Suppressor macrophage treated with lipopolysaccharide for 4 hours (primary cell): ENCODE measurements at regions not wholly inside any gene's neighbourhood (a gene's known extent, or its start where the extent isn't known, plus 50 kb on each side); places are given as distances from the start of the nearest gene placed in this dataset.

Experiments used
- DNase-seq: peaks from one replicate; pipeline ENCODE4 v3.0.0-alpha.2; 2020

DNA sequence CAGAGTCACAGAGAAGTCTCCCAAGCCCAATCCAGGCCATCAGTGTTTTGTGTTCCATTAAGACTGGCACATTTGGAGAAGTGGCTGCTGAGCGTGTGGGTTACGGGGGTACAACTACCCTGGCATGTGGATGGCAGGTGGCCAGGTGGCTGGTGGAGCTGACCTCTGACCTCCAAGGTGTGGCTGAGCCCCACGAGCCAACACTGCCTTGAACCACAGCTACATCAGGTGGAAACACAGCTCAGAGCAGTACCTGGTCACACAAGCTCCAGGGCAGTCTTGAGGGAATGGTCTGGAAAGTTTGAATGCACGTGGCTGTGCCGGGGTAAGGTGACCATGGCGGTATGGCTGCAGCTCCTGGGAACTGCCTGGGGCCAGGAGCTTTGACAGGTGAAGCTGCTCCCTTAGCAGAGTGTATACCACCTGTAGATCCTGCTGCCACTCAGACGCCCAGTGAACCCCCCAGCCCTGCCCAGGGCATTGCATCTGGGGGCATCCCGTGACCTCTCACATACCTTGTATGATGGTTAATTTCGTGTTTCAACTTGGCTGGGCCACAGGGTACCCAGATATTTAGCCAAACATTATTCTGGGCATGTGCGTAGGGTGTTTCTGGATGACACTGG, 207.9 kb downstream of the GADD45G start:
- DNase-seq, result no peak

DNA sequence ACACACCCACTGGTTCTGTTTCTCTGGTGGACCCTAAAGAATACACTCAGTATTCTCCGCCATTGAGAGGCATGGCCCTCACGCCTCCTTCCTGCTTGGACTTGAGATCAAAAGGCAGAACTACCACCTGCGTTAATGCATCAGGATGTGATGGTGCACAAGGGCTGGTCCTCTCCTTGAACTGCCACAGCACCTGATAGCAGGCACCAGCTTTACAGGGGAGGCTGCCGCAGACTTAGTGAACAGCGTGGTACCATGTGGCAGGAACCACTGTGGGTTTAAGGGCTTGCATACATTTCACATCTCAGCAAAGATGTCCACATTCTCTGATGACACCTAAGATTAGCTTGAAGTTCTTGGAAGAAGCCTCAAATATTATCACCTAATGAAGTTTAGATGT, 208.7 kb downstream of the GADD45G start:
- DNase-seq, result no peak

DNA sequence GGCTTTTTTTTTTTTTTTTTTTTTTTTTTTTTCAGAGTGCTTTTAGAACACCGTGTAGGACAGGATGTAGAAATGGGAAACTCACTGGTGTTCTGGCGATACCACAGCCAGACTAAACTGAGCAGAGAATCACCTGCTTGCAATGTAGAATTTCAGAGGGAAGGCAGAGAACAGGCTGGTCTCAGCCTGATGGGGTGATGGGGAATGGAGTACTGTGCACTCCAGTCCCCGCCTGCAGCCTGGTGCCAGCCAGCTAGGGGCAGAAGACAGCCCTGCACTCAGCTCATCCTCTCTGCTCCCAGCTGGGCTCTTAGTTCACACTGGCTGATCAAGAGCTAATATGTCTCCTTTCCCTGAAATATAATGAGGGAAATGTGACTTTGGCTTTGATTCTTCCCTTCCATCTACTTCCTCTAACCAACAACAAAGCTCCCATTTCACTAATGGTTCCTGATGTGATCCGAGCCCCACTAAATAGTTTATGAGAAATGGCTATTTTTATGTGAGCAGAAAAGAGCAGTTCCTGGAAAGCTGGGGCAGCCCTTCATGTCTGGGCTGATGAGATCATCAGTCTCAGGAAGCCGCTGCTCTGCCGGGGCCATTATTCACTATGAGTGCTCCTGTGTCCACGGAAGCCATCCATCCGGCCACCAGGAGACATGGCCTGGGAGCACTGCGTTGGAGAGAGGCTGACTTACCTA, 209.7 kb downstream of the GADD45G start:
- DNase-seq, result peak; percentile 93

DNA sequence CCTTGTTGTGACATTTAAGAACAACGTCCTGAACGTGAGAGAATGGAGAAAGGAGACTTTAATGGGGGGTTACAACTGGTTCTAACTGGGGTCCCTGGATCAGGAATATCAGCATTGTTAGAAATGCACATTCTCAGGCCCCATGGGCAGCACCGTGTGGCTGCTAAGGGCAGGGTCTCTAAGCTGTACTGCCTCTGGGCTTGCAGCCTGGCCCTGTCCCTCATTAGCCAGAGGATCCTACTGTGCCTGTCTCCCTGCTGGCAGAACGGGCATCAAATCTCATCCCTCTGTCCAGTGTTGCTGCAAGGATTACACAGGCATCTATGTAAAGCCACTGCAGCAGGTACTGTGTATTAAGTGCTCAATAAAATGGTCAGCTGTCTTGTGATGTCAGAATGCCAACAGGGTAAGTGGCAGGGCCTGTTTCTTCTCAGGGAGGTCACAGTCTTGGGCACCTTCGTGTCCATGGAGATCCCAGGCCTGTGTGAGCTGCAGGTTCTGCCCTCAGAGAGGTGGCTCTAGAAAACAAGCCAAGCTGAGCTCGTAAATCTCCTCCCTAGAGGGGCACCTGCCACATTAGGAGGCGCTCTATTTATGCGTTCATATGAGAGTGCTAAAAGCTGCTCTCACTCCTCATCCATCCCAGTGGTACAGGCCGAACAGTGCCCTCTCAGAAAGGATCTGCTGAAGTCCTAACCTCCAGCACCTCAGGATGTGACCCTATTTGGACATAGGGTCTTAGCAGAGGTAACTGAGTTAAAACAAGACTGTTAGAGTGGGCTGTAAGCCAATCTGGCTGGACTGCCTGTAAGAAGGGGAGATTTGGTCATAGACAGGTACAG, 210.5 kb downstream of the GADD45G start:
- DNase-seq, result no peak

DNA sequence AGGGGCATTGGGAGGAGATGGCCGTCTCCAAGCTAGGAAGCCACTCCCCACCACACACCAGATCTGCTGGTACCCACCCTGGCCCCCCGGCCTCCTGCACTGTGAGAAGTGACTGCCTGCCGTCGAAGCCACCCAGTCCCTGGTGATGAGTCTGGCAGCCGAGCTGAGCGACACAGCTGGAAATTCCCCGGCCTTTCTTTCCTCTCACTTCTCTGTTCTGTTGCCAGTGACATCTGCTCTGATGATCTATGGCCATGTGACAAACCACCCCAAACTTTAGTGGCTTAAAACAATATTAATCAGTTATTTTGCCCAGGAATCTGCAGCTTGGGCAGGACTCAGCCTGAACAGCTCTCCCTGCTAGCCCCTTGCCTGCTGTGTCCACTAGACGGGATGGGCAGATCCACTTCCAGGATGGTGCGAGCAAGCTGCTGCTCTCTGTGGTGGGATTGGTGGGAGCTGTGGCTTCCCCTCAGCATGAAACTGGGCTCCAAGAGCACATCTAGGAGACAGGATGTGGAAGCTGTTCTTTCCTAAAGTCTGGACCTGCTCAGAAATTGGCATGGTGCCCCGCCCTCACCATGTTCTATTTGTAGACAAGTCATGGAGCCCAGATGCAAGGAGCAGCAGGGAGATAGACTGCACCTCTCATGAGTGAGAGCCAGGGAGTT, 211.2 kb downstream of the GADD45G start:
- peak; percentile 89 for DNase-seq

DNA sequence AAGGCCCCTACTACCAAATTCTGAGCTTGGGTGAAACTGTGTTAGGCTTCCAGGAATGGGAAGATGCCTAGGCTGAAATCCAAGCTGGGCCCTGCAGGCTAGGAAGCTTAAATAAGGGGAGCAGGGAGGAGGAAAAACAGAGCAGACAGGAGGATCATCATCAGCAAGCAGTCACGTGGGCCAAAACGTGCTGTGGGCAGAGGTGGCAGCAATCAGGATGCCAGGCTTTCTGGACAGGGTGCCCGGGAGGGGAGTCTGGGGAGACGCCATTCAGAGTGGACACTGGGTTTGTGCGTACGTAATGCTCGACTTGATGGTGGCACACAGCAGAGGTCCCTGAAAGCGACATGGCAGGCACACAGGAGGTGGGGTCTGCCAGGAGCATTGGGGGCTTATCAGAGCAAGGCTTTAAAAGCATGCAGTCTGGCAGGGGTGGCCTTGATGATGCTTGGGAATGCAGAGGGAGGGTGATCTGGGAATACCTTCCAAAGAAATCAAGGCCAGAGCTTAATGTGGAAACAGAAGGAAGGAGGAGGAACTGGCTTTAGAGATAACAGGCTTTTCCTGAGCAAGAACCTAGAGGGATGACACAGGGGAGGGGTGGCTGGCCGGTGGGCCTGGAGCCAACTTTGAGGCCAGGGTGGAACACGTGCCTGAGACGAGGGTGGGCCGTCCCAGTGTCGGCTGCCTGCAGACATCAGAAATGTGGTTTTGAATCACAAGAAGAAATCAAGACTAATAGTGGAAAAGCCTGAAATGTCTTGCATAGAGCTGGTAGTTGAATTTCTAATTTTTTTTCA, 212.5 kb downstream of the GADD45G start:
- DNase-seq, result no peak

DNA sequence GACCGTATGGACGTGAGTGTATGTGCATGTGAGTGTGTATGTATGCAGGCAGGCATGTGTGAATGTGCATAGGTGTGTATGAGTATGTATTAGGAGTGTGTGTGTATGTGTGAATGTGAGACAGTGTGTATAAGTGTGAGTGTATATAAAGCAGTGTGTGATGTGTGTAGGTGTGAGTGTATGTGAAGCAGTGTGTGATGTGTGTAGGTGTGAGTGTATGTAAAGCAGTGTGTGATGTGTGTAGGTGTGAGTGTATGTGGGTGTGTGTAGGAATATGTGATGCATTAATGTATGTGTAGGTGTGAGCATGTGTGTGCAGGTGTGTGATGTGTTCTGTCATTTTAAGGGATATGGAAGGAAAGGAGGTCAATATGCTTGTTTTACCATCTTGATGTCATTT, 215.5 kb downstream of the GADD45G start:
- DNase-seq, result no peak

DNA sequence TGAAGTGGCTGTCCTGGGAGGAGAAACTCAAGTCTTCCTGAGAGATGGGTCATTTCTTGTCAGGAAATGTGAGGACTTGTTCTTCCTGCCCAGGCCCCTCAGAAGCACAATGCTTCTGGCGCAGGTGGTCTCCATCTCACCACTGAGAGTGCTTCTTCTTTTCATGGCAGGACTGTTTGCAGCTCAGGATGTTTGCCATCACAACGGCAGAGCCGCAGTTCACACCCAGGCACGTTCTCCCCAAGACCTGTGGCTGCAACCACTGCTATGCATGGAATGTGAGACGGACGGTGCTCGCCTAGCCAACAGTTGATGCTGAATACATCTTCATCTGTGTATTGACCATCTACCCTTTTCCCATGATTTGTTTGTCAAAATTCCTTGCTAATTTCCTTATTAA, 216.3 kb downstream of the GADD45G start:
- DNase-seq, result no peak

DNA sequence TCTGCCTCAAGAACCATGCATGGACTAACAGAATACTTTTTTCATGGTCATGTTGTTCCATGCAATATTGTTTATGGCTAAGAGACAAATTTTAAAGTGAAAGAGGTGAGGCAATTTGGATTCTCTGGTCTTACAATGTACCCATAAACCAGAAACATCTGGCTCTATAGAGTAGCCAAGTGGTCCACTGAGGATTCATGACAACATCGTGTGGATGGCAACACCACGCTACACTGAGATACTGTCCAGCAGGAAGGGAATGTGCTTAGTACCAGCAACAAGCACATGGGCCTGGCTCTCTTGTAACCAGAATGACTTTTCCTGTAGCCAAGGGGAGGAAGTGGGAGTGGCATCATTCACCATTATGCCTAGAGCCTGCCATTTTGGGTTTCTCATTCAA, 218.2 kb downstream of the GADD45G start:
- no peak for DNase-seq

DNA sequence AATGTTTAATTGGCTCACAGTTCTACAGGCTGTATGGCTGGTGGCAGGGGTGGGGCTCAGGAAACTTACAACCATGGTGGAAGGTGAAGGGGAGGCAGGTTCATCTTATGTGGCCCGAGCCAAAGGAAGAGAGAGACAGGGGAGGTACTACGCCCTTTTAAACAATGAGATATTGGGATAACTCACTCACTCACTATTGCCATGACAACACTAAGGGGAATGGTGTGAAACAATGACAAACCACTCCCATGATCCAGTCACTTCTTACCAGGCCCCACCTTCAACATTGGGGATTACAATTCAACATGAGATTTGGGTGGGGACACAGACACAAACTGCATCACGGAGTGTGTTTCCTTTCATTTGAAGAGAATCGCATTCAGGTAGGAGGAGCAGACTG, 220.9 kb downstream of the GADD45G start:
- DNase-seq, result no peak

DNA sequence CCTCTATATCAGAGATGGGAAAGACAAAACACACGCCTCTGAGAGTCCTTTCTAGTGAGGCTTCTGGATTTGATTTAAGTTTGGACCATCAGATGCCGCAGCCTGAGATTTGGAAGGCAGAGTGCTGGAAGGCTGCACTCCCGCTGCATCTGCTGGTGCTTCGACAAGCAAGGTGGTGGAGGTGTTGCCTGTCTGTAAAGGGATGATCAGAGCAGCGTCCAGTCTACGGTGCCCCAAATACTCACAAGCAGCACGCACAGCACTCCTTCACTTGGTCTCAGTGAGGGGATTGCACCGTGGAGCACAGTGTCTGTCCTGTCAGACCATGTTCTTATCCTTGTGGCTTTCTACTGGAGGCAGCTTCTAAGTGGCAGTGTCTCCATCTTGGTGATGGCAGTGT, 221.4 kb downstream of the GADD45G start:
- no peak for DNase-seq

DNA sequence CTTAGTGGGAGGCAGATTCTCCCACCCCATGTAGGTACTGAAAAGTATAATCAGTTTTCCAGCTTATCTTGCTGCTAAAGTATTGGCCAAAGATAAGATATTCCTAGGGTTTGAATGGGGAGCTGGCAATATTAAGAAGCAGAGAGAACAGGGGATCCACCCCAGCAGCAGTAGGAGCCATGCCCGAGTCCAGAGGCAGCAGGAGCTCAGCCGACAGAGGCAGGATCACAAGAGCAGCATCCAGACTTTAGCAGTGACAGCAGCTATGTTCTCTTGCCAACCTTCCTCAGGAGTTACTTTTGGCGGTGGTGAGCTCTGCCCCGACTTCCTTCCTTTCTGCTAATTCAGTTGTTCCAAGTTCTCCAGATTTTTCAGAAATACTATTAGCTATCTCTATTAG, 224.5 kb downstream of the GADD45G start:
- DNase-seq, result no peak

DNA sequence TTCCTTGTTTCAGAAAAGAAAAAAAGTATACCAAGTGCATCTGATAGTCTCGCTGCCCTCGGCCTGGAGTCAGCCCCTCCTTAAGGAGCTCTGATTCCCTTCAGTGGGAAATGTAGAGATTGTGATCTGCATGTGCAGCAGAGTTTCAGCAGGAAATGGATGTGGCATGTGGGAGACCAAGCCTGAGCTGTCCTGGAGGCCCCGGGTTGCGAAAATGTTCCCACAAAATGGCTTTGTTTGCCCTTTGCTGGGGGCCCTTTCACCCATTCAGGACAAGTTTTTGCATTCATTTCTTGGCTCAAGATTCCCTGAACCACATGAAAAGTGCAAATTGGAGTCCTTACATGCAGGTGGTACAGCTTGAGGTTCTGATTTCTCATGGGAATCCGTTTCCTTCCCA, 230.9 kb downstream of the GADD45G start:
- DNase-seq, result no peak

DNA sequence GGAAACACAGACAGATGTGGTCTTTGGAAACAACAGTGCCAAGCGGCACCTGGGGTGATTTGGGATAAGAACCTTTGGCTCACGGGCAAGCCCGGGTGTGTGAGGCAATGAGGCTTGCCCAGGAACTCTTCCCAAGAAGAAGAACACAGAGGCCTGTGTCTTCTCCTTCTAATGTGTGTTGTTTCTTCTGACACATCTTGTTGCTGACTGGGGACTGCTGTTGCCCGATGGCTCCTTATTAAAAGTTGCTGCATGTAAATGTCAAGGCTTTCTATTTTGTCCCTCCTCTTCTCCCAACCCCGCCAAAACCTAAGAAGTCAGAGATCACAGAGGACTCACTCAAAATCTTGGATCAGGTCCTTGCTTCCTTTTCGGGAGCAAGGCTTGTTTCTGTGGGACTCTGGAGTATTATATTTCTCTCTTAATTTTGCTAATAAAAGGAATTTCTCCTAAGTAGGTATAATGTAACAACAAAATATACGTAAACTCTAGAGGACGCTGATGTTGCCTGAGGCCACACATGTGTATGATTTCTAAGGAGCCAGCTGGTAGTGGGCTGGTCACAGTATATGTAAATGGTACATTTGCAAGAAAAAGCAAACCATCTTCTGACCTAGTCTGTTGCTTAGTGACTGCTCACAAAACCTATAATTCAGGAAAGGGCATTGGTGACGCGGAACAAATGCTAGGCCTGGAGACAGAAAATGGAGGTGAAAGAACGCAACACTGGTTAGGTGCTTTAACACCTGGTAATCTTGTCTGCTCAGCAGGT, 232.5 kb downstream of the GADD45G start:
- no peak for DNase-seq

DNA sequence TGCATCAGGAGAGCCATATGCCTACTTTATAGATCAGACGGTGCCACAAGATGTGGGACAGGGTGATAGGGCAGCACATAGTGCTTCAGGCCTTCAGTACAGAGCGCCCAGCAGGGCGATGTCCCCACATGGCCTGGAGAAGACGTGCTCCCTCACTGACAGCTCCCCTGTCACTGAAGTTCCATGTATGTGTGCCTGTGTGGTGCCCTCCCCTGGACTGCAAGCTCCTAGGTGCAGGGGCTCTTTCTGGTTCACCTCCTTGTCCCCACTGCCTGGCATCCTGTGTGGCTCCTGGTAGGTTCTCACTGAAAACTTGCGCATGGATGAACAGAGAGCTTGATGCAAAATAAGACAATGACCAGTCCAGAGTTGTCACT, 233.1 kb downstream of the GADD45G start:
- no peak for DNase-seq

DNA sequence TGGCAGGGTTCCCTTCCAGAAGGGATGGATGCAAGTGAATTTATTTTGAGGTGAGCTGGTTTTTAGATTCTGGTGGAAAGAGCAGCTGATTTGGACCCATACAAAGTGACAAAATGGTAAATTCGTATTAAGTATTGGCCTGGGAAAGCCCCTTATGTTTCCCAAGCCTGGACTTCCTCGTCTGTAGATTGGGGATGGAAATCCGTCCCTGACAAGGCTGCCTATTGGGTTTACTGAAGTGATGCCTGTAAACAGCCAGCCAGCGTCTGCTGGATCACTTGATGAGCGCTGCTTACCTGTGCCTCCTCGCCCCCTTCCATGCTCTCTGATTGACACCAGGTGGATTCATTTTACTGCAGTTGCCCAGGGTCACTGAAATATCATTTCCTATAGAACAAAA, 233.8 kb downstream of the GADD45G start:
- peak; percentile 71 for DNase-seq

DNA sequence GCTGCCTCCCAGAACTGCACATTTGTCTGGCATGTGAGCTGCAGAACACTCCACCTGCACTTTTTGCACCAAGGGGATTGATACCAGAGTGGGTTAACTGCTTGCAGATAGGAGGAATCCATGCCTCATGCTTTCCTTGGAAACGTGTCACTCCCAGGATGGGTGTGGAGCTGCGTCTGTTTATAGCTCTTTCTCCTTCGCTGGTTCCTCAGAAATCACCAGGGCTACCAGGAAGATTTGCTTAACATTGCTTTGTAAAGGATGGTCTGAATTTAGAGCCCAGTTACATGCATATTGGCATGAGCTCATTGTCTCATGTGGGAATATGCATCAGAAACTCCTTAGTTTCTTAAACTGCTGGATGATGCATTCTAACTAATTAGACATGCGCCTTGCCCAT, 234.6 kb downstream of the GADD45G start:
- DNase-seq, result peak; percentile 44

DNA sequence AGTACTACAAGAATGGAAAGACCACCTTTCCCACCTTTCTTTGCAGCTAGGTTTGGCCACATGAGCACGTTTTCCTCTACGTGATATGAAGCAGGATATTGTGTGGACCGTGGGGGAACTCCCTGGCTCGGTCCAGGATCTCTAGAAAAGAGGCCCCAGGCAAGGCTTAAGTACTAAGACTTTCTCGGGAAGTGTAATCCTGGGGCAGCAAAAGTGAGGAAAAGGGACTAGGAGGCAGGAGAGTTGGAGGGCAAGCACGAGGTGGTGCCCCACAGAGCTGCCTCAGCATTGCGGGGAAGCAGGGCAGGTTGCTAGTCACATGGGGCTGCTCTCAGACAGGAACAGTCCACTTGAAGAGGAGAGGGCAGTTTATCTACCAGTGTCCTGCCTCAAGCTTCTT, 235.1 kb downstream of the GADD45G start:
- no peak for DNase-seq

DNA sequence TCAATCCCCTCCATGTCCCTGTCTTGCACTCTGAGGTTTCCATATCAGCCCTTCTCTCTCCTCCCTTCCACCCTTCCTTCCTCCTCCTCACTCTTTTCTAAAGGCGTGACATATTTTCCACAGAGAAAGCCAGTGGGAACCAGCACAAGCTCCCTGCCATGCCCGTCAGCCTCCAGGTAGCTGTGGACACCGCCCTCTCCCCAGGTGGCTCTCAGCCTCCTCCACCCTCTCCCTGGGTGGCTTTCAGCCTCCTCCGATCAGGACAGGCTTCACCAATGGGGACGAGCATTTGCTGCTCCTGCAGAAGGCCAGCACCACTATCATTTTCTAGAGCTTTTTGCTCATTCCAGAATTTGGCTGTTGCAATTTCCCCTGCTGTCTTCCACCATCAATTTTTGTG, 236.6 kb downstream of the GADD45G start:
- no peak for DNase-seq

DNA sequence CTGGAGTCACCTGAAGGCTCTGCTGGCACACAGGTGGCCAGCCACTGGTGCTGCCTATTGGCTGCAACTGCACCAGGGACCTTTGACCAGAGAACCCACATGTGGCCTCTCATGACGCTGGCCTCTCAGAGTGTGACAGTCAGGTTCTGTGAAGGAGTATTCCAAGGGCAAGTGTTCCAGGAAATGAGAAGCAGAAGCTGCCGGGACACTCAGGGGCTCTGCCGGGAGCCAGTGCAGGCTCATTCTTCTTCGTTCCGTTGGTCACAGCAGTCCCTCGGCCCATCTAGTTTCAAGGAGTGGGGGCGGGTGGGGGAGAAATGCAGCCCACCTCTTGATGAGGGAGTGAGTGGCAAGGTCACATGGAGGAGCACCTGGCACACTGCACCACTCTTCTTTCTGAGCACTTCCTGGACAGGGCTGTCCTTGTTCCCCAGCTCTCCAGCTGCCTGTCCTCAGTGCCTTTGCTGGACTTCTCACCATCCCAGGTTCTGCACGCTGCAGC, 237.5 kb downstream of the GADD45G start:
- DNase-seq, result peak; percentile 32

DNA sequence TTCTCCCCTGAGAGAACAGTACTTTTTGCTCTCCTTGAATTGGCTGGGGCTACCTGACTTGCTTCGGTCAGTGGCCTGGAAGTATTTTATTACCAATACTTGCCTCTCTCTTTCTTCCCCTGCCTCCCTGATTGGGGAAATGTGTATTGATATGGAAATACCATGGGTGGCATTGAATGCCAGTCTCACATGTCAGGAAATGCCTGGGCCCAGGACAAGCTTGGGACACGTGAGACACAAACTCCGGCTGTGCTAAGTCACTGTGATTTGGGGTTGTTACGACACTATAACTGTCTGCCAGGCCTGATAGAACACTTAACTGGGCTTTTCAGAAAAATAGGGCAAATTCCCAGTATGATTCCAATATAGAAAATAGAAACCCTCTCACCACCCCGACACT, 238.3 kb downstream of the GADD45G start:
- DNase-seq, result no peak

DNA sequence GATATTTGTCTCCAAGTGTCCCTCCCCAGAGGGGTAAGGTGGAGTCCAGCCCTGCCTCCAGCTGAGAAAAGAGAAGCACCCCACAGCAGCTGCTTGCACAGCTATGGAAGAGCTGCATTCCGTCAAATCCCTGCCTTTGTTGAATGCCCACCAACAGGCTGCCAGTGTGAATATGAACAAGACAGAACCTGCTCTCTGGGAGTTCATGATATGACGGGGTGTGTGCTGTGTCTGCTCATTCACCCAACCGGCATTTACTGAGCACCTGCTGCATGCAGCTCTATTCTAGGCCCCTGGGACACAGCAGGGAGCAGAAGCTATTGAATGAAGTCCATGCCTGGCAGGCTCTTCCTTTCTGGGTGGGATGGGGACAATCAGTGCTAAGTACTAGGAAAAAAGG, 238.8 kb downstream of the GADD45G start:
- no peak for DNase-seq
